RPMI8226 (cell line): ENCODE measurements at regions not wholly inside any gene's neighbourhood (a gene's known extent, or its start where the extent isn't known, plus 50 kb on each side); places are given as distances from the start of the nearest gene placed in this dataset.
"Not testable (repeated sequence)": the region's sequence is repeated elsewhere in the genome, so short reads cannot be mapped to it uniquely, and the experiment has no call there.

Source experiments
- DNase-seq: peaks from one replicate; pipeline ENCODE4 v3.0.0-alpha.2; 2015

GRCh38 chr10:8396675-8397074, 342.2 kb downstream of the GATA3 start:
- DNase-seq: no peak

- no peak for DNase-seq
Observed at GRCh38 chr10:8398771-8399170, 344.3 kb downstream of the GATA3 start.

- no peak for DNase-seq
Observed at GRCh38 chr10:8400151-8400550, 345.7 kb downstream of the GATA3 start.

GRCh38 chr10:8400892-8401291, 346.4 kb downstream of the GATA3 start:
- DNase-seq: no peak

- no peak for DNase-seq
Observed at GRCh38 chr10:8401531-8401930, 347.0 kb downstream of the GATA3 start.

- no peak for DNase-seq
Observed at GRCh38 chr10:8402576-8402975, 348.1 kb downstream of the GATA3 start.

GRCh38 chr10:8403711-8404371, 349.4 kb downstream of the GATA3 start:
- peak; percentile 34 for DNase-seq

GRCh38 chr10:8404721-8405120, 350.2 kb downstream of the GATA3 start:
- peak; percentile 73 for DNase-seq

- no peak for DNase-seq
Observed at GRCh38 chr10:8405596-8405995, 351.1 kb downstream of the GATA3 start.

GRCh38 chr10:8407501-8408021, 353.1 kb downstream of the GATA3 start:
- no peak for DNase-seq

GRCh38 chr10:8410506-8410905, 356.0 kb downstream of the GATA3 start:
- no peak for DNase-seq

GRCh38 chr10:8412541-8412940, 358.1 kb downstream of the GATA3 start:
- DNase-seq: no peak

- DNase-seq: not testable (repeated sequence)
Observed at GRCh38 chr10:8415029-8415428, 360.5 kb downstream of the GATA3 start.

- no peak for DNase-seq
Observed at GRCh38 chr10:8416192-8416701, 361.8 kb downstream of the GATA3 start.

GRCh38 chr10:8416760-8417159, 362.3 kb downstream of the GATA3 start:
- no peak for DNase-seq

GRCh38 chr10:8417631-8418030, 363.1 kb downstream of the GATA3 start:
- DNase-seq: no peak

GRCh38 chr10:8418631-8419030, 364.1 kb downstream of the GATA3 start:
- DNase-seq: no peak

GRCh38 chr10:8420182-8420581, 365.7 kb downstream of the GATA3 start:
- no peak for DNase-seq

- no peak for DNase-seq
Observed at GRCh38 chr10:8424555-8425211, 370.2 kb downstream of the GATA3 start.

- DNase-seq: no peak
Observed at GRCh38 chr10:8428654-8429053, 374.2 kb downstream of the GATA3 start.

- no peak for DNase-seq
Observed at GRCh38 chr10:8430321-8430720, 375.8 kb downstream of the GATA3 start.

GRCh38 chr10:8431511-8431910, 377.0 kb downstream of the GATA3 start:
- no peak for DNase-seq

- DNase-seq: no peak
Observed at GRCh38 chr10:8435186-8436055, 380.9 kb downstream of the GATA3 start.
